ENCODE measurements at regions not wholly inside any gene's neighbourhood (a gene's known extent, or its start where the extent isn't known, plus 50 kb on each side); places are given as distances from the start of the nearest gene placed in this dataset.

- TF ChIP-seq, protein P1, sequence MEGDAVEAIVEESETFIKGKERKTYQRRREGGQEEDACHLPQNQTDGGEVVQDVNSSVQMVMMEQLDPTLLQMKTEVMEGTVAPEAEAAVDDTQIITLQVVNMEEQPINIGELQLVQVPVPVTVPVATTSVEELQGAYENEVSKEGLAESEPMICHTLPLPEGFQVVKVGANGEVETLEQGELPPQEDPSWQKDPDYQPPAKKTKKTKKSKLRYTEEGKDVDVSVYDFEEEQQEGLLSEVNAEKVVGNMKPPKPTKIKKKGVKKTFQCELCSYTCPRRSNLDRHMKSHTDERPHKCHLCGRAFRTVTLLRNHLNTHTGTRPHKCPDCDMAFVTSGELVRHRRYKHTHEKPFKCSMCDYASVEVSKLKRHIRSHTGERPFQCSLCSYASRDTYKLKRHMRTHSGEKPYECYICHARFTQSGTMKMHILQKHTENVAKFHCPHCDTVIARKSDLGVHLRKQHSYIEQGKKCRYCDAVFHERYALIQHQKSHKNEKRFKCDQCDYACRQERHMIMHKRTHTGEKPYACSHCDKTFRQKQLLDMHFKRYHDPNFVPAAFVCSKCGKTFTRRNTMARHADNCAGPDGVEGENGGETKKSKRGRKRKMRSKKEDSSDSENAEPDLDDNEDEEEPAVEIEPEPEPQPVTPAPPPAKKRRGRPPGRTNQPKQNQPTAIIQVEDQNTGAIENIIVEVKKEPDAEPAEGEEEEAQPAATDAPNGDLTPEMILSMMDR (IDR thresholded peaks at IDR 0.05; ENCODE audit: insufficient read depth, low read depth, low read length), result no peak
- no peak for TF ChIP-seq EZH2 (IDR thresholded peaks at IDR 0.05; ENCODE audit: insufficient read depth, low read length)
Observed at GRCh38 chr2:150735894-150736498, 248.5 kb upstream of the RND3 start.

Measured in astrocyte (in vitro differentiated cells and primary cell).